ENCODE measurements at regions not wholly inside any gene's neighbourhood (a gene's known extent, or its start where the extent isn't known, plus 50 kb on each side); places are given as distances from the start of the nearest gene placed in this dataset.

DNA sequence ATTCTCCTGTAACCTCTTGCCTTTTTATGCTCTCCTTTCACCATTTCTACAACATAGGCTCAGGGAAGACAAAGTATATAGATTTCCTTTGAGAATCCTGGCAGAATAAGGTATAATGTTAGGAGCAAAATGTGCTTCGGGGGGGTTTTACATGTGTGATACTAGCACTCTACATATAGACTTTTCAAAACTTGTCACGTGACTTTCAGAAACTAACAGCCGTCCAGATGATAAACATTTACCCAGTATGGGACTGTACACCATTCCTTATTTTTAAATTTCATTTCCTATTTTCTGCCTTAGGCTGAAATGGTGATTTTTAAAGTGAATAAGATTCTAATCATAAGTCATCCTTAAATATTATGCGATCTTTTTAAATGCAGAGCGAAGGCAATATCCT lies 420.4 kb upstream of the PITX2 start:
- no peak for DNase-seq (ENCODE audit: low spot score)
- 79% methylated on average over 5 of the region's 5 CpGs for WGBS
- TF ChIP-seq YY1 (IDR thresholded peaks at IDR 0.05) (no peak), HNF4G (IDR thresholded peaks at IDR 0.05) (no peak), FOXA2 (IDR thresholded peaks at IDR 0.05) (no peak), RAD21 (IDR thresholded peaks at IDR 0.05) (no peak), TAF1 (conservative IDR thresholded peaks at IDR 0.05) (no peak), GABPA (IDR thresholded peaks at IDR 0.05 in 1 of 2, conservative IDR thresholded peaks at IDR 0.05 in 1 of 2) (no peak)
- TF ChIP-seq, protein P1, sequence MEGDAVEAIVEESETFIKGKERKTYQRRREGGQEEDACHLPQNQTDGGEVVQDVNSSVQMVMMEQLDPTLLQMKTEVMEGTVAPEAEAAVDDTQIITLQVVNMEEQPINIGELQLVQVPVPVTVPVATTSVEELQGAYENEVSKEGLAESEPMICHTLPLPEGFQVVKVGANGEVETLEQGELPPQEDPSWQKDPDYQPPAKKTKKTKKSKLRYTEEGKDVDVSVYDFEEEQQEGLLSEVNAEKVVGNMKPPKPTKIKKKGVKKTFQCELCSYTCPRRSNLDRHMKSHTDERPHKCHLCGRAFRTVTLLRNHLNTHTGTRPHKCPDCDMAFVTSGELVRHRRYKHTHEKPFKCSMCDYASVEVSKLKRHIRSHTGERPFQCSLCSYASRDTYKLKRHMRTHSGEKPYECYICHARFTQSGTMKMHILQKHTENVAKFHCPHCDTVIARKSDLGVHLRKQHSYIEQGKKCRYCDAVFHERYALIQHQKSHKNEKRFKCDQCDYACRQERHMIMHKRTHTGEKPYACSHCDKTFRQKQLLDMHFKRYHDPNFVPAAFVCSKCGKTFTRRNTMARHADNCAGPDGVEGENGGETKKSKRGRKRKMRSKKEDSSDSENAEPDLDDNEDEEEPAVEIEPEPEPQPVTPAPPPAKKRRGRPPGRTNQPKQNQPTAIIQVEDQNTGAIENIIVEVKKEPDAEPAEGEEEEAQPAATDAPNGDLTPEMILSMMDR (IDR thresholded peaks at IDR 0.05; ENCODE audit: low read depth, low read length, missing input control), result no peak
- TF ChIP-seq, protein P2, sequence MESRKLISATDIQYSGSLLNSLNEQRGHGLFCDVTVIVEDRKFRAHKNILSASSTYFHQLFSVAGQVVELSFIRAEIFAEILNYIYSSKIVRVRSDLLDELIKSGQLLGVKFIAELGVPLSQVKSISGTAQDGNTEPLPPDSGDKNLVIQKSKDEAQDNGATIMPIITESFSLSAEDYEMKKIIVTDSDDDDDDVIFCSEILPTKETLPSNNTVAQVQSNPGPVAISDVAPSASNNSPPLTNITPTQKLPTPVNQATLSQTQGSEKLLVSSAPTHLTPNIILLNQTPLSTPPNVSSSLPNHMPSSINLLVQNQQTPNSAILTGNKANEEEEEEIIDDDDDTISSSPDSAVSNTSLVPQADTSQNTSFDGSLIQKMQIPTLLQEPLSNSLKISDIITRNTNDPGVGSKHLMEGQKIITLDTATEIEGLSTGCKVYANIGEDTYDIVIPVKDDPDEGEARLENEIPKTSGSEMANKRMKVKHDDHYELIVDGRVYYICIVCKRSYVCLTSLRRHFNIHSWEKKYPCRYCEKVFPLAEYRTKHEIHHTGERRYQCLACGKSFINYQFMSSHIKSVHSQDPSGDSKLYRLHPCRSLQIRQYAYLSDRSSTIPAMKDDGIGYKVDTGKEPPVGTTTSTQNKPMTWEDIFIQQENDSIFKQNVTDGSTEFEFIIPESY (IDR thresholded peaks at IDR 0.05), result no peak
- Histone ChIP-seq H3K4me1 (ENCODE audit: control insufficient read depth in 4 of 4, insufficient read depth in 4 of 4, low read length in 3 of 4) (no peaks in the 10 kb centered on the region), H3K4me3 (ENCODE audit: low read depth in 1 of 3, low read length in 3 of 3) (no peak overlapping the region), H3K27ac (ENCODE audit: low read depth in 1 of 2, low read length in 2 of 2) (no peak overlapping the region), H3K9me3 (ENCODE audit: control insufficient read depth in 4 of 4, low read length in 3 of 4) (no peaks in the 10 kb centered on the region), H3K36me3 (ENCODE audit: control insufficient read depth in 4 of 4, insufficient read depth in 3 of 4, low read depth in 1 of 4, low read length in 3 of 4) (no peaks in the 10 kb centered on the region), H3K27me3 (ENCODE audit: control insufficient read depth in 4 of 4, insufficient read depth in 4 of 4, low read length in 3 of 4) (peaks cover 0 to 3% (median 0%) of the 10 kb centered on the region in 4 donors), H3K9ac (ENCODE audit: low read depth in 1 of 2, low read length in 2 of 2) (no peak overlapping the region)

DNA sequence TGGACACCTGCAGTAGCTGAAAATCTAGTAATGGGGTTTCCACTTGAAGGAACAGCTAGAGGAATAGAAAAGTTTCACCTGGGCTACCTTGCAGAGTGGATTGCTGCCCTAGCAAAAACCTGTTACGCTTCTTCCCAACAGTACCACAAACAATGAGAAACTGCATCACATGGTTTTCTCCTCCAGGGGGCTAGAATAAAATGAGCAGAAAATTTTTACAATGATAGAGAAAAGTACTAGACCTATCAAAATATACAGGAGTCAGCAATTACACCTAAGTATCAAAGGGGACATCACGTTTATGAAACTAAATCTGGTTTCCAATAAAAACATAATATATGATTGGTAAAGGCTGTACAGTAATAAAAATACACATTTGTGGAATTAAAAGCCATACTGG lies 423.1 kb upstream of the PITX2 start:
- Histone ChIP-seq H3K9me3 (ENCODE audit: control insufficient read depth in 4 of 4, low read length in 3 of 4) (peaks cover 0 to 4% (median 0%) of the 10 kb centered on the region in 4 donors), H3K9ac (ENCODE audit: low read depth in 1 of 2, low read length in 2 of 2) (no peak overlapping the region), H3K36me3 (ENCODE audit: control insufficient read depth in 4 of 4, insufficient read depth in 3 of 4, low read depth in 1 of 4, low read length in 3 of 4) (no peaks in the 10 kb centered on the region), H3K4me1 (ENCODE audit: control insufficient read depth in 4 of 4, insufficient read depth in 4 of 4, low read length in 3 of 4) (no peaks in the 10 kb centered on the region), H3K4me3 (ENCODE audit: low read depth in 1 of 3, low read length in 3 of 3) (no peak overlapping the region), H3K27ac (ENCODE audit: low read depth in 1 of 2, low read length in 2 of 2) (no peak overlapping the region), H3K27me3 (ENCODE audit: control insufficient read depth in 4 of 4, insufficient read depth in 4 of 4, low read length in 3 of 4) (peaks cover 0 to 3% (median 0%) of the 10 kb centered on the region in 4 donors)
- WGBS, result 70% methylated on average over 2 of the region's 2 CpGs
- no peak for TF ChIP-seq EGR1 (IDR thresholded peaks at IDR 0.05; ENCODE audit: low read depth in 2 of 2)
- TF ChIP-seq NR2F2 (IDR thresholded peaks at IDR 0.05), result no peak
- TF ChIP-seq, protein P3, sequence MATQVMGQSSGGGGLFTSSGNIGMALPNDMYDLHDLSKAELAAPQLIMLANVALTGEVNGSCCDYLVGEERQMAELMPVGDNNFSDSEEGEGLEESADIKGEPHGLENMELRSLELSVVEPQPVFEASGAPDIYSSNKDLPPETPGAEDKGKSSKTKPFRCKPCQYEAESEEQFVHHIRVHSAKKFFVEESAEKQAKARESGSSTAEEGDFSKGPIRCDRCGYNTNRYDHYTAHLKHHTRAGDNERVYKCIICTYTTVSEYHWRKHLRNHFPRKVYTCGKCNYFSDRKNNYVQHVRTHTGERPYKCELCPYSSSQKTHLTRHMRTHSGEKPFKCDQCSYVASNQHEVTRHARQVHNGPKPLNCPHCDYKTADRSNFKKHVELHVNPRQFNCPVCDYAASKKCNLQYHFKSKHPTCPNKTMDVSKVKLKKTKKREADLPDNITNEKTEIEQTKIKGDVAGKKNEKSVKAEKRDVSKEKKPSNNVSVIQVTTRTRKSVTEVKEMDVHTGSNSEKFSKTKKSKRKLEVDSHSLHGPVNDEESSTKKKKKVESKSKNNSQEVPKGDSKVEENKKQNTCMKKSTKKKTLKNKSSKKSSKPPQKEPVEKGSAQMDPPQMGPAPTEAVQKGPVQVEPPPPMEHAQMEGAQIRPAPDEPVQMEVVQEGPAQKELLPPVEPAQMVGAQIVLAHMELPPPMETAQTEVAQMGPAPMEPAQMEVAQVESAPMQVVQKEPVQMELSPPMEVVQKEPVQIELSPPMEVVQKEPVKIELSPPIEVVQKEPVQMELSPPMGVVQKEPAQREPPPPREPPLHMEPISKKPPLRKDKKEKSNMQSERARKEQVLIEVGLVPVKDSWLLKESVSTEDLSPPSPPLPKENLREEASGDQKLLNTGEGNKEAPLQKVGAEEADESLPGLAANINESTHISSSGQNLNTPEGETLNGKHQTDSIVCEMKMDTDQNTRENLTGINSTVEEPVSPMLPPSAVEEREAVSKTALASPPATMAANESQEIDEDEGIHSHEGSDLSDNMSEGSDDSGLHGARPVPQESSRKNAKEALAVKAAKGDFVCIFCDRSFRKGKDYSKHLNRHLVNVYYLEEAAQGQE (IDR thresholded peaks at IDR 0.05), result no peak
- no peak for TF ChIP-seq RAD21 (IDR thresholded peaks at IDR 0.05)
- TF ChIP-seq HNF4A (conservative IDR thresholded peaks at IDR 0.05), result no peak
- TF ChIP-seq RXRA (IDR thresholded peaks at IDR 0.05), result no peak
- TF ChIP-seq JUND (IDR thresholded peaks at IDR 0.05), result no peak
- TF ChIP-seq YY1 (IDR thresholded peaks at IDR 0.05), result no peak
- TF ChIP-seq HNF4G (IDR thresholded peaks at IDR 0.05), result no peak
- TF ChIP-seq, protein P2 (IDR thresholded peaks at IDR 0.05), result no peak
- no peak for TF ChIP-seq FOXA2 (IDR thresholded peaks at IDR 0.05)
- no peak for TF ChIP-seq GABPA (IDR thresholded peaks at IDR 0.05 in 1 of 2, conservative IDR thresholded peaks at IDR 0.05 in 1 of 2)
- TF ChIP-seq, protein P4, sequence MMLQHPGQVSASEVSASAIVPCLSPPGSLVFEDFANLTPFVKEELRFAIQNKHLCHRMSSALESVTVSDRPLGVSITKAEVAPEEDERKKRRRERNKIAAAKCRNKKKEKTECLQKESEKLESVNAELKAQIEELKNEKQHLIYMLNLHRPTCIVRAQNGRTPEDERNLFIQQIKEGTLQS (IDR thresholded peaks at IDR 0.05), result no peak
- TF ChIP-seq, protein P1 (IDR thresholded peaks at IDR 0.05; ENCODE audit: low read depth, low read length, missing input control), result no peak
- no peak for TF ChIP-seq SP1 (IDR thresholded peaks at IDR 0.05)
- TF ChIP-seq, protein P5, sequence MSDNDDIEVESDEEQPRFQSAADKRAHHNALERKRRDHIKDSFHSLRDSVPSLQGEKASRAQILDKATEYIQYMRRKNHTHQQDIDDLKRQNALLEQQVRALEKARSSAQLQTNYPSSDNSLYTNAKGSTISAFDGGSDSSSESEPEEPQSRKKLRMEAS (IDR thresholded peaks at IDR 0.05), result no peak
- no peak for TF ChIP-seq FOXA1 (IDR thresholded peaks at IDR 0.05)
- TF ChIP-seq TAF1 (conservative IDR thresholded peaks at IDR 0.05), result no peak
- no peak for DNase-seq (ENCODE audit: low spot score)

Measured in liver (tissue), 8 donors.